GM13976 (cell line): ENCODE measurements at regions not wholly inside any gene's neighbourhood (a gene's known extent, or its start where the extent isn't known, plus 50 kb on each side); places are given as distances from the start of the nearest gene placed in this dataset.

Experiments
- DNase-seq: peaks from one replicate; pipeline ENCODE4 v3.0.0; 2012; ENCODE audit warnings: low spot score
- CTCF ChIP-seq: IDR thresholded peaks from 2 replicates; pipeline ENCODE4 v1.5.1; 2012; ENCODE audit warnings: borderline replicate concordance, mild to moderate bottlenecking; ENCODE audit not compliant: insufficient read depth; ENCODE audit errors: extremely low read depth, missing control alignments, control extremely low read depth
- in situ Hi-C: fragments of 300-500 bp; cut with MboI; formaldehyde crosslinking; loops from one replicate; pipeline ENCODE4 v1.12.0; 2022; ENCODE audit warnings: low sequenced_read_pairs, mixed read lengths, inconsistent platforms; ENCODE audit not compliant: unreplicated experiment

- TF ChIP-seq CTCF, result no peak
- DNase-seq, result no peak
- in situ Hi-C loops, result no loop called here
These were observed 720.6 kb upstream of the CBLB start for GRCh38 chr3:106589311-106589942.

- TF ChIP-seq CTCF, result no peak
- no peak for DNase-seq
- in situ Hi-C loops, result no loop called here
These were observed 721.4 kb upstream of the CBLB start for GRCh38 chr3:106590216-106590615.

GRCh38 chr3:106593381-106593780 lies 724.6 kb upstream of the CBLB start:
- in situ Hi-C loops, result no loop called here
- no peak for TF ChIP-seq CTCF
- no peak for DNase-seq

GRCh38 chr3:106609666-106610301 lies 741.0 kb upstream of the CBLB start:
- peak; percentile 76 for TF ChIP-seq CTCF
- in situ Hi-C loops, result loop anchor here (10.0 to 25.0 kb wide), 3 partner anchors 747 to 1222 kb away; partner anchors contain the start of gene CBLB
- DNase-seq, result peak; percentile 20

GRCh38 chr3:106610362-106610959 lies 741.6 kb upstream of the CBLB start:
- no peak for TF ChIP-seq CTCF
- DNase-seq, result no peak
- in situ Hi-C loops, result loop anchor here (10.0 to 25.0 kb wide), 3 partner anchors 748 to 1223 kb away; partner anchors contain the start of gene CBLB

GRCh38 chr3:106611116-106611515 lies 742.3 kb upstream of the CBLB start:
- no peak for DNase-seq
- TF ChIP-seq CTCF, result no peak
- in situ Hi-C loops, result loop anchor here (10.0 to 25.0 kb wide), 3 partner anchors 749 to 1224 kb away; partner anchors contain the start of gene CBLB
